GM12892 (cell line): ENCODE measurements at regions not wholly inside any gene's neighbourhood (a gene's known extent, or its start where the extent isn't known, plus 50 kb on each side); places are given as distances from the start of the nearest gene placed in this dataset.

Experiments used
- POLR2A ChIP-seq: IDR thresholded peaks from 2 replicates; pipeline ENCODE4 v1.6.1; 2011; ENCODE audit warnings: low read depth, low read length, control low read depth
- POLR2AphosphoS5 ChIP-seq: IDR thresholded peaks from 2 replicates; pipeline ENCODE4 v1.6.1; 2011; ENCODE audit warnings: low read depth, low read length, control low read depth
- TAF1 ChIP-seq: IDR thresholded peaks from 2 replicates; pipeline ENCODE4 v1.6.1; 2011; ENCODE audit warnings: low read depth, mild to moderate bottlenecking, control low read depth, low read length, borderline replicate concordance

- TF ChIP-seq POLR2A (no peak), POLR2AphosphoS5 (no peak), TAF1 (no peak)
Observed at GRCh38 chr14:86858031-86858430, 1135.0 kb downstream of the GALC start.
